HG03097 (cell line): ENCODE measurements at regions not wholly inside any gene's neighbourhood (a gene's known extent, or its start where the extent isn't known, plus 50 kb on each side); places are given as distances from the start of the nearest gene placed in this dataset.
"Not testable (repeated sequence)": the region's sequence is repeated elsewhere in the genome, so short reads cannot be mapped to it uniquely, and the experiment has no call there.

Experiments used
- ATAC-seq: cut with Tn5 transposase; IDR thresholded peaks from one replicate; pipeline ENCODE4 v1.9.1; 2021; ENCODE audit not compliant: unreplicated experiment, low FRiP score

GRCh38 chr4:167906851-167907250 is 185.5 kb upstream of the ANXA10 start:
- no peak for ATAC-seq

- no peak for ATAC-seq
Observed at GRCh38 chr4:167908816-167909215, 183.5 kb upstream of the ANXA10 start.

- not testable (repeated sequence) for ATAC-seq
Observed at GRCh38 chr4:167912535-167912934, 179.8 kb upstream of the ANXA10 start.

GRCh38 chr4:167918077-167918476 is 174.3 kb upstream of the ANXA10 start:
- no peak for ATAC-seq

- ATAC-seq: no peak
Observed at GRCh38 chr4:167930166-167930565, 162.2 kb upstream of the ANXA10 start.

- no peak for ATAC-seq
Observed at GRCh38 chr4:167934216-167934615, 158.1 kb upstream of the ANXA10 start.

GRCh38 chr4:167939863-167940616 is 152.3 kb upstream of the ANXA10 start:
- no peak for ATAC-seq

GRCh38 chr4:167943872-167944505 is 148.3 kb upstream of the ANXA10 start:
- ATAC-seq: no peak

GRCh38 chr4:167944721-167945120 is 147.6 kb upstream of the ANXA10 start:
- ATAC-seq: no peak

GRCh38 chr4:167955006-167955405 is 137.3 kb upstream of the ANXA10 start:
- no peak for ATAC-seq

- no peak for ATAC-seq
Observed at GRCh38 chr4:167956676-167957075, 135.7 kb upstream of the ANXA10 start.

- no peak for ATAC-seq
Observed at GRCh38 chr4:167964766-167965373, 127.5 kb upstream of the ANXA10 start.

GRCh38 chr4:167966143-167966542 is 126.2 kb upstream of the ANXA10 start:
- no peak for ATAC-seq

- no peak for ATAC-seq
Observed at GRCh38 chr4:167973513-167973912, 118.8 kb upstream of the ANXA10 start.

- no peak for ATAC-seq
Observed at GRCh38 chr4:167985565-167985964, 106.8 kb upstream of the ANXA10 start.

GRCh38 chr4:167986044-167986443 is 106.3 kb upstream of the ANXA10 start:
- no peak for ATAC-seq

GRCh38 chr4:167987285-167987684 is 105.1 kb upstream of the ANXA10 start:
- no peak for ATAC-seq

- no peak for ATAC-seq
Observed at GRCh38 chr4:167989815-167990214, 102.5 kb upstream of the ANXA10 start.

GRCh38 chr4:168008112-168008511 is 84.2 kb upstream of the ANXA10 start:
- ATAC-seq: not testable (repeated sequence)

- ATAC-seq: no peak
Observed at GRCh38 chr4:168019019-168019651, 73.2 kb upstream of the ANXA10 start.

- no peak for ATAC-seq
Observed at GRCh38 chr4:168019921-168020320, 72.4 kb upstream of the ANXA10 start.
